ENCODE measurements at regions not wholly inside any gene's neighbourhood (a gene's known extent, or its start where the extent isn't known, plus 50 kb on each side); places are given as distances from the start of the nearest gene placed in this dataset.

- TF ChIP-seq CTCF (IDR thresholded peaks at IDR 0.05; ENCODE audit: low read depth, low read length, poor library complexity, severe bottlenecking) (no peak), EZH2phosphoT487 (IDR thresholded peaks at IDR 0.05; ENCODE audit: borderline replicate concordance, low read length) (no peak)
Measured at GRCh38 chr5:27682600-27682999, 644.2 kb upstream of the CDH9 start.
